GM10266 (cell line): ENCODE measurements at regions not wholly inside any gene's neighbourhood (a gene's known extent, or its start where the extent isn't known, plus 50 kb on each side); places are given as distances from the start of the nearest gene placed in this dataset.

Experiments
- DNase-seq: peaks from one replicate; pipeline ENCODE4 v3.0.0; 2012; ENCODE audit errors: extremely low spot score
- CTCF ChIP-seq: IDR thresholded peaks from 2 replicates; pipeline ENCODE4 v1.5.1; 2012; ENCODE audit warnings: mild to moderate bottlenecking, low read depth; ENCODE audit not compliant: control insufficient read depth, insufficient read depth; ENCODE audit errors: missing control alignments

GRCh38 chr6:14506656-14507246 is 389.2 kb downstream of the CD83 start:
- no peak for DNase-seq
- no peak for TF ChIP-seq CTCF

- no peak for TF ChIP-seq CTCF
- DNase-seq = no peak
These were observed 391.5 kb downstream of the CD83 start for GRCh38 chr6:14509120-14509519.

- DNase-seq = no peak
- no peak for TF ChIP-seq CTCF
These were observed 392.5 kb downstream of the CD83 start for GRCh38 chr6:14510038-14510437.

- no peak for DNase-seq
- TF ChIP-seq CTCF = no peak
These were observed 393.6 kb downstream of the CD83 start for GRCh38 chr6:14511061-14511586.

GRCh38 chr6:14512246-14512645 is 394.7 kb downstream of the CD83 start:
- no peak for TF ChIP-seq CTCF
- no peak for DNase-seq

- no peak for TF ChIP-seq CTCF
- DNase-seq = no peak
These were observed 396.2 kb downstream of the CD83 start for GRCh38 chr6:14513496-14514393.

GRCh38 chr6:14516956-14517355 is 399.4 kb downstream of the CD83 start:
- no peak for DNase-seq
- TF ChIP-seq CTCF = no peak
